ENCODE measurements at regions not wholly inside any gene's neighbourhood (a gene's known extent, or its start where the extent isn't known, plus 50 kb on each side); places are given as distances from the start of the nearest gene placed in this dataset.

DNA sequence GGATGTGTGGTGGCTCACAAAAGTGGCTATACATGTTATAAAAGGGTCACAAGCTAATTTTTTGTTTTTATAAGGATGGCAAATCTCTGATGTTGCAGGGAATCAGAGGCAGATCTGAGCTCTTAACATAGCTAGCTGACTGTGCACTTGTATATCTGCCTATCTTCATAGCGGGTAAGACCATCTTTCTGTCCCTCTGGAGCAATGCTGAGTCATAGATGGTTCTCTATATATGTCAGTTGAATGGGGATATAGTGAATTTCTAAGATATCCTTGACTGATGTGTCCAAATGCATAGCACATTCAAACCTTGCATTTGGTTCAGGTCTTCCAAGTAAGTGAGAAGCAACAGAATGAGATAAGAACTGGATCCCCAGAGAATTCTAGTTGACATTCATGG, 272.6 kb upstream of the PROX1 start:
- no peak for TF ChIP-seq CHD1 (IDR thresholded peaks at IDR 0.05; ENCODE audit: low read depth, low read length)
- no peak for TF ChIP-seq RFX5 (IDR thresholded peaks at IDR 0.05; ENCODE audit: low read depth, low read length)
- no peak for TF ChIP-seq RAD21 (IDR thresholded peaks at IDR 0.05; ENCODE audit: low read length)
- no peak for TF ChIP-seq BHLHE40 (IDR thresholded peaks at IDR 0.05; ENCODE audit: low read depth, low read length)
- no peak for TF ChIP-seq NFE2L2 (IDR thresholded peaks at IDR 0.05; ENCODE audit: low read depth, low read length)
- TF ChIP-seq, protein P1, sequence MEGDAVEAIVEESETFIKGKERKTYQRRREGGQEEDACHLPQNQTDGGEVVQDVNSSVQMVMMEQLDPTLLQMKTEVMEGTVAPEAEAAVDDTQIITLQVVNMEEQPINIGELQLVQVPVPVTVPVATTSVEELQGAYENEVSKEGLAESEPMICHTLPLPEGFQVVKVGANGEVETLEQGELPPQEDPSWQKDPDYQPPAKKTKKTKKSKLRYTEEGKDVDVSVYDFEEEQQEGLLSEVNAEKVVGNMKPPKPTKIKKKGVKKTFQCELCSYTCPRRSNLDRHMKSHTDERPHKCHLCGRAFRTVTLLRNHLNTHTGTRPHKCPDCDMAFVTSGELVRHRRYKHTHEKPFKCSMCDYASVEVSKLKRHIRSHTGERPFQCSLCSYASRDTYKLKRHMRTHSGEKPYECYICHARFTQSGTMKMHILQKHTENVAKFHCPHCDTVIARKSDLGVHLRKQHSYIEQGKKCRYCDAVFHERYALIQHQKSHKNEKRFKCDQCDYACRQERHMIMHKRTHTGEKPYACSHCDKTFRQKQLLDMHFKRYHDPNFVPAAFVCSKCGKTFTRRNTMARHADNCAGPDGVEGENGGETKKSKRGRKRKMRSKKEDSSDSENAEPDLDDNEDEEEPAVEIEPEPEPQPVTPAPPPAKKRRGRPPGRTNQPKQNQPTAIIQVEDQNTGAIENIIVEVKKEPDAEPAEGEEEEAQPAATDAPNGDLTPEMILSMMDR (conservative IDR thresholded peaks at IDR 0.05; ENCODE audit: low read depth, low read length), result no peak
- TF ChIP-seq, protein P2, sequence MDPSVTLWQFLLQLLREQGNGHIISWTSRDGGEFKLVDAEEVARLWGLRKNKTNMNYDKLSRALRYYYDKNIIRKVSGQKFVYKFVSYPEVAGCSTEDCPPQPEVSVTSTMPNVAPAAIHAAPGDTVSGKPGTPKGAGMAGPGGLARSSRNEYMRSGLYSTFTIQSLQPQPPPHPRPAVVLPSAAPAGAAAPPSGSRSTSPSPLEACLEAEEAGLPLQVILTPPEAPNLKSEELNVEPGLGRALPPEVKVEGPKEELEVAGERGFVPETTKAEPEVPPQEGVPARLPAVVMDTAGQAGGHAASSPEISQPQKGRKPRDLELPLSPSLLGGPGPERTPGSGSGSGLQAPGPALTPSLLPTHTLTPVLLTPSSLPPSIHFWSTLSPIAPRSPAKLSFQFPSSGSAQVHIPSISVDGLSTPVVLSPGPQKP (IDR thresholded peaks at IDR 0.05; ENCODE audit: borderline replicate concordance, low read depth, low read length), result no peak
- no peak for TF ChIP-seq SMC3 (IDR thresholded peaks at IDR 0.05; ENCODE audit: low read depth, low read length)

All from IMR-90 (cell line).